Activated CD8-positive, alpha-beta T cell treated with anti-CD3 and anti-CD28 coated beads for 36 hours (primary cell): ENCODE measurements at regions not wholly inside any gene's neighbourhood (a gene's known extent, or its start where the extent isn't known, plus 50 kb on each side); places are given as distances from the start of the nearest gene placed in this dataset.

Source experiments
- ATAC-seq: fragments of 200-7000 bp; cut with Tn5 transposase; one replicate; pipeline ENCODE4 v1.10.0; 2021; ENCODE audit warnings: mild to moderate bottlenecking, moderate library complexity
- CTCF ChIA-PET: fragments of 350-600 bp; sonication (Branson Sonifier 250); formaldehyde crosslinking; loops from one replicate; lab custom pipeline; 2021; ENCODE audit warnings: antibody characterized with exemption; lab: Charles Lee
- POLR2A ChIA-PET: fragments of 350-600 bp; sonication (Branson Sonifier 250); formaldehyde crosslinking; loops from one replicate; lab custom pipeline; 2021; ENCODE audit warnings: antibody characterized with exemption; lab: Charles Lee
- DNase-seq: peaks from one replicate; pipeline ENCODE4 v3.0.0-alpha.2; 2020
- H3K27ac Mint-ChIP-seq: one replicate; pipeline ENCODE4 v1.8.0; 2021; ENCODE audit warnings: mild to moderate bottlenecking, mixed read lengths
- H3K27me3 Mint-ChIP-seq: one replicate; pipeline ENCODE4 v1.8.0; 2021; ENCODE audit warnings: mixed read lengths
- H3K36me3 Mint-ChIP-seq: one replicate; pipeline ENCODE4 v1.8.0; 2021; ENCODE audit warnings: low read depth, mixed read lengths
- H3K4me1 Mint-ChIP-seq: one replicate; pipeline ENCODE4 v1.8.0; 2021; ENCODE audit warnings: low read depth, mixed read lengths
- H3K4me3 Mint-ChIP-seq: one replicate; pipeline ENCODE4 v1.8.0; 2021; ENCODE audit warnings: mild to moderate bottlenecking, moderate library complexity, mixed read lengths
- H3K9me3 Mint-ChIP-seq: one replicate; pipeline ENCODE4 v1.8.0; 2021; ENCODE audit warnings: mixed read lengths
- CTCF ChIP-seq: fragments of 200-600 bp; IDR thresholded peaks from one replicate; pipeline ENCODE4 v1.8.0; 2022; ENCODE audit warnings: antibody characterized with exemption, mild to moderate bottlenecking
- intact Hi-C: fragments of 100-400 bp; cut with micrococcal nuclease; formaldehyde crosslinking; loops from one replicate; pipeline ENCODE4 v1.10.0; 2022

DNA sequence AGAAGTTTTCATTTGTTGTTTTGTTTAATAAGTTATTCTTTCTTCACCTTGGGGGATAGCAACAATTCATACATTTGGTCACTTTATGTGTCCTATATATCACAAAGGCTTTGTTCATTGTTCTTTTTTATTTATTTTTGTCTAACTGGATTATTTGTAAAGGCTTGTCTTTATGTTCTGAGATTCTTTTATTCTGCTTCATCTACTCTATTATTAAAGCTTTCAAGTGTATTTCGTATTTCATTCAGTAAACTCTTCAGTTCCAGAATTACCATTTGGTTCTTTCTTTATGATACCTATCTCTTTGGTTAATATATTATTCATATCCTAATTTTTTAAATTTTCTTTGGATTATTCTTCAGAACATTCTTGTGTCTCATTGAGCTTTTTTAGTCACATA is 942.9 kb downstream of the ANKRD7 start:
- intact Hi-C loops: no loop called here
- H3K4me3 Mint-ChIP-seq: no peak overlapping the region
- no peak for ATAC-seq
- H3K4me1 Mint-ChIP-seq: no peaks in the 10 kb centered on the region
- ChIA-PET CTCF (no interaction called here), POLR2A (no interaction called here)
- H3K27ac Mint-ChIP-seq: no peak overlapping the region
- no peaks in the 10 kb centered on the region for H3K36me3 Mint-ChIP-seq
- H3K27me3 Mint-ChIP-seq: no peaks in the 10 kb centered on the region
- no peak for TF ChIP-seq CTCF
- H3K9me3 Mint-ChIP-seq: peaks cover 11% of the 10 kb centered on the region
- DNase-seq: no peak

GRCh38 chr7:119172043-119172442 is 947.5 kb downstream of the ANKRD7 start:
- Mint-ChIP-seq H3K27me3 (no peaks in the 10 kb centered on the region), H3K4me1 (no peaks in the 10 kb centered on the region), H3K9me3 (peaks cover 4% of the 10 kb centered on the region), H3K4me3 (no peak overlapping the region), H3K27ac (no peak overlapping the region), H3K36me3 (no peaks in the 10 kb centered on the region)
- ATAC-seq: no peak
- TF ChIP-seq CTCF: no peak
- DNase-seq: no peak
- ChIA-PET CTCF (no interaction called here), POLR2A (no interaction called here)
- intact Hi-C loops: no loop called here

GRCh38 chr7:119175911-119176627 is 951.6 kb downstream of the ANKRD7 start:
- DNase-seq (peak; percentile 36), ATAC-seq (no peak)
- Mint-ChIP-seq H3K9me3 (no peaks in the 10 kb centered on the region), H3K36me3 (no peaks in the 10 kb centered on the region), H3K27me3 (no peaks in the 10 kb centered on the region), H3K4me1 (no peaks in the 10 kb centered on the region), H3K27ac (no peak overlapping the region), H3K4me3 (no peak overlapping the region)
- TF ChIP-seq CTCF: peak; percentile 59
- CTCF ChIA-PET: interaction anchor here (0.7 to 1.2 kb wide), 5 partner anchors 11 to 596 kb away, joined by 3 to 4 read pairs (median 3); no protein-coding TSS in a partner anchor
- POLR2A ChIA-PET: no interaction called here
- intact Hi-C loops: no loop called here

- TF ChIP-seq CTCF: no peak
- CTCF ChIA-PET: no interaction called here
Measured at GRCh38 chr7:119177863-119178262, 953.4 kb downstream of the ANKRD7 start.

GRCh38 chr7:119184124-119184788 is 959.8 kb downstream of the ANKRD7 start:
- Mint-ChIP-seq H3K36me3 (no peaks in the 10 kb centered on the region), H3K9me3 (peaks cover 2% of the 10 kb centered on the region), H3K4me1 (no peaks in the 10 kb centered on the region), H3K27ac (no peak overlapping the region), H3K4me3 (no peak overlapping the region), H3K27me3 (no peaks in the 10 kb centered on the region)
- intact Hi-C loops: no loop called here
- ChIA-PET CTCF (no interaction called here), POLR2A (no interaction called here)
- no peak for DNase-seq
- TF ChIP-seq CTCF: no peak
- no peak for ATAC-seq

More at GRCh38 chr7:119177863-119178262, 953.4 kb downstream of the ANKRD7 start:
- intact Hi-C loops: no loop called here
- ATAC-seq: no peak
- Mint-ChIP-seq H3K27me3 (no peaks in the 10 kb centered on the region), H3K9me3 (no peaks in the 10 kb centered on the region), H3K27ac (no peak overlapping the region), H3K4me1 (no peaks in the 10 kb centered on the region), H3K36me3 (no peaks in the 10 kb centered on the region), H3K4me3 (no peak overlapping the region)
- POLR2A ChIA-PET: no interaction called here
- DNase-seq: no peak
